ENCODE measurements at regions not wholly inside any gene's neighbourhood (a gene's known extent, or its start where the extent isn't known, plus 50 kb on each side); places are given as distances from the start of the nearest gene placed in this dataset.
"Not testable (repeated sequence)": the region's sequence is repeated elsewhere in the genome, so short reads cannot be mapped to it uniquely, and the experiment has no call there.

DNA sequence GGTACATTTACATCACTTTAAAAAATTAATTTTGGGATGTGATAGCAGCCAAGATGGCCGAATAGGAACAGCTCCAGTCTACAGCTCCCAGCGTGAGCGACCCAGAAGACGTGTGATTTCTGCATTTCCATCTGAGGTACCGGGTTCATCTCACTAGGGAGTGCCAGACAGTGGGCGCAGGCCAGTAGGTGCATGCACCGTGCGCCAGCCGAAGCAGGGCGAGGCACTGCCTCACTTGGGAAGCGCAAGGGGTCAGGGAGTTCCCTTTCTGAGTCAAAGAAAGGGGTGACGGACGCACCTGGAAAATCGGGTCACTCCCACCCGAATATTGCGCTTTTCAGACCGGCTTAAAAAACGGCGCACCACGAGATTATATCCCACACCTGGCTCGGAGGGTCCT lies 233.2 kb downstream of the PLOD2 start:
- not testable (repeated sequence) for TF ChIP-seq EZH2 (IDR thresholded peaks at IDR 0.05; ENCODE audit: insufficient read depth, low read length)
- TF ChIP-seq, protein P1, sequence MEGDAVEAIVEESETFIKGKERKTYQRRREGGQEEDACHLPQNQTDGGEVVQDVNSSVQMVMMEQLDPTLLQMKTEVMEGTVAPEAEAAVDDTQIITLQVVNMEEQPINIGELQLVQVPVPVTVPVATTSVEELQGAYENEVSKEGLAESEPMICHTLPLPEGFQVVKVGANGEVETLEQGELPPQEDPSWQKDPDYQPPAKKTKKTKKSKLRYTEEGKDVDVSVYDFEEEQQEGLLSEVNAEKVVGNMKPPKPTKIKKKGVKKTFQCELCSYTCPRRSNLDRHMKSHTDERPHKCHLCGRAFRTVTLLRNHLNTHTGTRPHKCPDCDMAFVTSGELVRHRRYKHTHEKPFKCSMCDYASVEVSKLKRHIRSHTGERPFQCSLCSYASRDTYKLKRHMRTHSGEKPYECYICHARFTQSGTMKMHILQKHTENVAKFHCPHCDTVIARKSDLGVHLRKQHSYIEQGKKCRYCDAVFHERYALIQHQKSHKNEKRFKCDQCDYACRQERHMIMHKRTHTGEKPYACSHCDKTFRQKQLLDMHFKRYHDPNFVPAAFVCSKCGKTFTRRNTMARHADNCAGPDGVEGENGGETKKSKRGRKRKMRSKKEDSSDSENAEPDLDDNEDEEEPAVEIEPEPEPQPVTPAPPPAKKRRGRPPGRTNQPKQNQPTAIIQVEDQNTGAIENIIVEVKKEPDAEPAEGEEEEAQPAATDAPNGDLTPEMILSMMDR (IDR thresholded peaks at IDR 0.05; ENCODE audit: insufficient read depth, low read depth, low read length): not testable (repeated sequence)

Measured in astrocyte (in vitro differentiated cells and primary cell).